OCI-LY7 (cell line): ENCODE measurements at regions not wholly inside any gene's neighbourhood (a gene's known extent, or its start where the extent isn't known, plus 50 kb on each side); places are given as distances from the start of the nearest gene placed in this dataset.

ENCODE experiments used
- EZH2phosphoT487 ChIP-seq: fragments of 200-600 bp; sonication (generic); IDR thresholded peaks from 2 replicates; pipeline ENCODE4 v1.6.1; 2018; ENCODE audit warnings: low read depth, borderline replicate concordance, mild to moderate bottlenecking, mixed run types, antibody characterized with exemption, low read length, moderate library complexity, mixed read lengths
- TF ChIP-seq, protein P1 (sequence below): fragments of 200-600 bp; sonication (generic); conservative IDR thresholded peaks from 2 replicates; pipeline ENCODE4 v1.5.1; 2014; ENCODE audit warnings: mild to moderate bottlenecking, antibody characterized with exemption, low read length, moderate library complexity, mixed read lengths

DNA sequence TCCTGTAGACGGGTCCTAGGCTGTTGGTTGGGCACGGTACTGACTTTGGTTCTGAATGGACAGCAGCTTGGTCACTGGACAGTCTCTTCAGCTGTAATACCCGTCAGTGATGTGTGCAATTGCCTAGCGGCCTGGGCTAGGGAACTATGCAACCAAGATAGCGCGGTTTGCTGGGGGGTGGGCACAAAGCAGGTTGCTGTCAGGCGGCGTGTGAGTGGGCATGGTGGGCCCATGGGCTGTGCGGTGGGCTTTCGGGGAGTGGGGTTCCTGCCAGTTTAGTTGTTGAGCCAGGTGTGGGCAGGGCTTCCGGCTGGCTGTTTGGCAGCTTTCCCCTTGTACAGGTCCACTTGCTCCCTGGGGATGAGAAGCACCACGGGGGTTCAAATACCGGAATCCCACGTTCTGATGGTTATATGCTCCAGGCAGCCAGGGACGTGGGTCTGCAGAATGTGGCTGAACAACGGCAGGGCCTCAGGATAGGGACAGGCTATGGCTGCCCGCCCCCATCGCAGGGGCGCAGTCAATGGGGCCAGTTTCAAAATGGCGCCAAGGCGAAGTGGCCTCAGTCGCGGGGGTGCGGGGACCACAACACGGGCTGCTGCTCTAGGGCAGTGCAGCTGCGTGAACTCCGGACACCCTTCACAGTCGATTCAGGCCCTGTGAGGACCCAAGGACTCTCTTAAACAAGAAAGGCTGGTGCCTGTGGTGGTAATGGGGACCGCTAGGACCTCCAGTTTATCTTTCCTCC, 407.5 kb upstream of the FIGN start:
- TF ChIP-seq, protein P1, sequence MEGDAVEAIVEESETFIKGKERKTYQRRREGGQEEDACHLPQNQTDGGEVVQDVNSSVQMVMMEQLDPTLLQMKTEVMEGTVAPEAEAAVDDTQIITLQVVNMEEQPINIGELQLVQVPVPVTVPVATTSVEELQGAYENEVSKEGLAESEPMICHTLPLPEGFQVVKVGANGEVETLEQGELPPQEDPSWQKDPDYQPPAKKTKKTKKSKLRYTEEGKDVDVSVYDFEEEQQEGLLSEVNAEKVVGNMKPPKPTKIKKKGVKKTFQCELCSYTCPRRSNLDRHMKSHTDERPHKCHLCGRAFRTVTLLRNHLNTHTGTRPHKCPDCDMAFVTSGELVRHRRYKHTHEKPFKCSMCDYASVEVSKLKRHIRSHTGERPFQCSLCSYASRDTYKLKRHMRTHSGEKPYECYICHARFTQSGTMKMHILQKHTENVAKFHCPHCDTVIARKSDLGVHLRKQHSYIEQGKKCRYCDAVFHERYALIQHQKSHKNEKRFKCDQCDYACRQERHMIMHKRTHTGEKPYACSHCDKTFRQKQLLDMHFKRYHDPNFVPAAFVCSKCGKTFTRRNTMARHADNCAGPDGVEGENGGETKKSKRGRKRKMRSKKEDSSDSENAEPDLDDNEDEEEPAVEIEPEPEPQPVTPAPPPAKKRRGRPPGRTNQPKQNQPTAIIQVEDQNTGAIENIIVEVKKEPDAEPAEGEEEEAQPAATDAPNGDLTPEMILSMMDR: no peak
- TF ChIP-seq EZH2phosphoT487: no peak
